Left cardiac atrium (tissue), 4 donors: ENCODE measurements at regions not wholly inside any gene's neighbourhood (a gene's known extent, or its start where the extent isn't known, plus 50 kb on each side); places are given as distances from the start of the nearest gene placed in this dataset.
"Not testable (repeated sequence)": the region's sequence is repeated elsewhere in the genome, so short reads cannot be mapped to it uniquely, and the experiment has no call there.

Experiments
- ATAC-seq, 2 donors: fragments of 200-7000 bp; cut with Tn5 transposase; one replicate each; pipeline ENCODE4 v1.9.1; 2020; ENCODE audit warnings: mild to moderate bottlenecking in 2 of 2, moderate library complexity in 2 of 2
- DNase-seq: peaks from one replicate; pipeline ENCODE4 v3.0.0-alpha.2; 2020
- intact Hi-C, 2 donors: fragments of 100-400 bp; cut with DNase I; formaldehyde crosslinking; loops; one replicate each; pipeline versions ENCODE4 v1.14.1 to v1.15.1; 2022 to 2023
- donor health status: DM: no; HTN: yes; CAD: no.
- donor health status: DM: no; HTN: yes; CAD: no; lungs with severe emphysema.
- donor health status: DM: yes; HTN: yes; CAD: no.
- donor health status: Dilated cardiomyopathy.

DNA sequence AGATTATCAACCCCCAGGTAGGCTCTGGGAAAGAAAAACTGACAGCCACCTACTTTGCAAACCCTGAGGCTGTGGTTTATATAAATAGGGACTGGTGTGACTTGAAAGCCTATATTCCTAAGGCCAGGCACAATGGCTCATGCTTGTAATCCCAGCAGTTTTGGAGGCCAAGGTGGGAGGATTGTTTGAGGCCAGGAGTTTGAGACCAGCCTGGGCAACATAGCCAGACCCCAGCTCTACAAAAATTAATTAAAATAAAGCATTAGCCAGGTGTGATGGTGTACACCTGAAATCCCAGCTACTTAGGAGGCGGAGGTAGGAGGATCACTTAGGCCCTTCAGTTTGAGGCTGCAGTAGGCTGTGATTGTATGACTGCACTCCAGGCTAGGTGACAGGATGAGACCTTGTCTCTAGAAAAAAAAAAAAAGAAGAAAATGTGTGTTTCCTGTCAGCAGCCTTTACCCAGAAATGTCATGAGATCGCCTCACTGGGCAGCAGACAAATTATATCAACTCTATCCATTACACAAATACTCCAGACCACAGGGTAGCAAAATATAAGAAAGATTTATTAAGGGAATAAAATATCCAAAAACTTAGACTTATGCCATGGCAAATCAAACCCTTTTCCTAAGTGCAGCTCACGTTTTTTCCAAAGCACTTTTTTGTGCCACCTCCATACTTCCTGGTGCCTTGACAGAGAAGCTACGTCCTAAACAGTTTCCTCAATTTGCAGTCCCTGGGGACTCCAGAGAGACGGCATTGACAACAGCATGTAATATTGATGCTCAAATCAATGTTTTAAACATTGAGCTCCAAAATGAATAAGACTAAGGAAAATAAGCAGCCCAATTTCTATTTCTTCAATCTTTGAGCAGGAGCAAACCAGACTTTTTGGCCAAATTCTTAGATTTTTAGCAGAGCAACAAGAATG, 190.8 kb upstream of the NDUFV2 start:
- ATAC-seq (no peak), DNase-seq (no peak)
- intact Hi-C loops = no loop called here

DNA sequence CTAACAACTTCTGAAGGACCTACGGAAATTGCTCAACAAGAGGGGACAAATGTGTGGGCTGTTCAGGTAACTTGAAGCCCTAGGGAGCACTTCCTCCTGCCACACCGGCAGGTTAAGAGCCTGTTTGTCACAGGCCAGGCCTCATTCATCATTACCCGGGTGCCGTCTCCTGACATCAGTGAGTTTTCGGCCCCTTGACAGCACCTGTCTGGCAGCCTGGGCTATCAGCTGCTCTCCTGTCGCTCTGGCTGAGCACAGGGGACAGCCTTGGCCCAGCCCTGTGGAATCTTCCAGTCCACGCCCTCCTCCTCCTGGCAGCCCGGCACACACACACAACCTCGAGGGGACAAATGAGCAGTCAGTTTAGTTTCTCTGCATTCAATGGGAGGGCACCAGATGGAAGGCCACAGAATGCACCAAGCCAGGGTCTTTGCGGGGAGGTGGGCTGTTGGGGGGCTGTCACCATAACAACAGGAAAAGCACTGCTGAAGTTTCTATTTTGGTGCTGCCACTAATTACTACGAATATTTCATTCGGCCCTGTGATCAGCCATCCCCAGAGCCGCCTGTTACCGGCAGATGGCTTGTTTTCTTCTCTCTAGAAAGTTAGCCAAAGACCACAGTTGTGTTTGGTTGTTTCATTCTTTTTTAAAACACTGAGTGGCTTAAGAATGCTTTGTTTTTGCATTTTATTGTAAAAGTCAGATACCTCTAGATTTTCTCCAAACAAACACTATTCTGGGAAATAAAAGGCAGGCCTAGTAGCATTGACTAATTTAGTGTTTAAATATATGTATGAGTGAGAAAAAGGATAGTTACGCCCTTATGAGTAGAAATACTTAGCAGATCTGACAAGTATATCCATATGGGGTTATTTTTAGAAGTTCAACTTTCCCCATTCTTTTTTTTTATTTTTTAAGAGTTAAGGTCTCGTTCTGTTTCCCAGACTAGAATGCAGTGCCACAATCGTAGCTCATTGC, 189.9 kb upstream of the NDUFV2 start:
- ATAC-seq = no peak
- no peak for DNase-seq
- intact Hi-C loops = no loop called here

DNA sequence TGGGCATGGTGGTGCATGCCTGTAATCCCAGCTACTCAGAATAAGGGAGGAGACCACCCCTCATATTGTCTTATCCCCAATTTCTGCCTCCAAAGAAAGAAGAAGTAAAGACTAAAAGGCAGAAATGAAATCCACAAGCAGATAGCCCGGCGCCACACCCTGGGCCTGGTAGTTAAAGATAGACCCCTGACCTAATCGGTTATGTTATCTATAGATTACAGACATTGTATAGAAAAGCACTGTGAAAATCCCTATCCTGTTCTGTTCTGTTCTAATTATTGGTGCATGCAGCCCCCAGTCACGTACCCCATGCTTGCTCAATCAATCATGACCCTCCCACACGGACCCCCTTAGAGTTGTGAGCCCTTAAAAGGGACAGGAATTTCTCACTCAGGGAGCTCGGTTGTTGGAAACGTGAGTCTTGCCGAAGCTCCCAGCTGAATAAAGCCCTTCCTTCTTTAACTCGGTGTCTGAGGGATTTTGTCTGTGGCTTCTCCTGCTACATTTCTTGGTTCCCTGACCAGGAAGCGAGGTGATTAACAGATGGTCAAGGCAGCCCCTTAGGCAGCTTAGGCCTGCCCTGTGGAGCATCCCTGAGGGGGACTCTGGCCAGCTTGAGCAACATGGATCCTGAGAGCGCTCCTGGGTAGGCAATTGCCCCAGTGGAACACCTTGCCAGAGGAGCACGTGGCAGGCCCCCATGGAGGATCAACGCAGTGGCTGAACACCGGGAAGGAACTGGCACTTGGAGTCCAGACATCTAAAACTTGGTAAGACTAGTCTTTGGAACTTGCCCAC, 188.7 kb upstream of the NDUFV2 start:
- intact Hi-C loops, ATAC-seq, DNase-seq: not testable (repeated sequence)

DNA sequence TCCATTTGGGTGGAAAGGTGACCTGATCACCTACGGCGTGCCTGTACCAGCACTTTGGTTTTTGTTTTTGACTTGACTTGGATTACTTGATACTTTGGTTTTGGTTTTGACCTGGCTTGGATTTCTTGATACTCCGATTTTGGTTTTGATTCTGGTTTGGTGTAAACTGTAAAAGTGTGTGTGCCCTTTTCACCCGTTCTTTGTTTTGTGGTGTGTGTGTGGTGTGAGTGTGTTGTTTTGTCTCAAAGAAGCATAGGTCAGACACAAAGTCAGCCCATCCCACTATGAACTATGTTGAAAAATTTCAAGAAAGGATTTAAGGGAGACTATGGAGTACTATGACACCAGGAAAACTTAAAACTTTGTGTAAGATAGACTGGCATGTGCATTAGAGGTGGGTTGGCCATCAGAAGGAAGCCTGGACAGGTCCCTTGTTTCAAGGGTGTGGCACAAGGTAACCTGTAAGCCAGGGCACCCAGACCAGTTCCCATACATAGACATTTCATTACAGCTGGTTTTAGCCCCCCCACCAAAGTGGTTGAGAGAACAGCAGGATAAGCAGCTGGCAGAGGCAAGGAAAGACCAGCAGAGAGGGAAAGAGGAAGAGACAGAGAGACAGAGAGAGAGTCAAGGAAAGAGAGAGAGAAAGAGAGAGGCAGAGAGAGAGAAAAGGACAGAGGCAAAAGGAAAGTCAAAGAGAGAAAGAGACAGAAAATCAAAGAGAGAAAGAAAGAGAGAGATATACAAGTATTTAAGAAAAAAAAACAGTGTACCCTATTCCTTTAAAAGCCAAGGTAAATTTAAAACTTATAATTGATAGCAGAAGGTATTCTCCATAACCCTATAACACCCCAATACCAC, 187.9 kb upstream of the NDUFV2 start:
- DNase-seq, intact Hi-C loops, ATAC-seq: not testable (repeated sequence)

DNA sequence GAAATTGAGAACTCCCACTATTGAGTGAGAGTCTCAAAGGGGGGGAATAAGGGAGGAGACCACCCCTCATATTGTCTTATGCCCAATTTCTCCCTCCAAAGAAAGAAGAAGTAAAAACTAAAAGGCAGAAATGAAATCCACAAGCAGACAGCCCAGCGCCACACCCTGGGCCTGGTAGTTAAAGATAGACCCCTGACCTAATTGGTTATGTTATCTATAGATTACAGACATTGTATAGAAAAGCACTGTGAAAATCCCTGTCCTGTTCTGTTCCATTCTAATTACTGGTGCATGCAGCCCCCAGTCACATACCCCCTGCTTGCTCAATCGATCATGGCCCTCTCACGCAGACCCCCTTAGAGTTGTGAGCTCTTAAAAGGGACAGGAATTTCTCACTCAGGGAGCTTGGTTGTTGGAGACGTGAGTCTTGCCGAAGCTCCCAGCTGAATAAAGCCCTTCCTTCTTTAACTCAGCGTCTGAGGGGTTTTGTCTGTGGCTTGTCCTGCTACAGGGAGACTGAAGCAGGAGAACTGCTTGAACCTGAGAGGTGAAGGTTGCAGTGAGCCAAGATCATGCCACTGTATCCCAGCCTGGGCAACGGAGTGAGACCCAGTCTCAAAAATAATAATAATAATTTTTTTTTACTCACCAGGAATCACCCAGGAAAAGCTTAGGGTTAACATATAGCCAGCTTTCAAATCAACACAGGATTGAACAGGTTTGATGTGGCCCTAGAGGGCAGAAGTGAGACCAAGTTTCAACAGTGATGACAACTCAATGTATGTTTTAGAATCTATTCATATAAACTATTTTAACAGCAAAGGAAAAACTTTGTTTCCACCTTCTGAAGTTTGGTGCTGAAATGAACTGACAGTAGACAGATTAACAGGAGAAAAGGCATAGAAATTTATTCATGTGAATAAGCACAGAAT, 181.4 kb upstream of the NDUFV2 start:
- intact Hi-C loops, ATAC-seq, DNase-seq: not testable (repeated sequence)

DNA sequence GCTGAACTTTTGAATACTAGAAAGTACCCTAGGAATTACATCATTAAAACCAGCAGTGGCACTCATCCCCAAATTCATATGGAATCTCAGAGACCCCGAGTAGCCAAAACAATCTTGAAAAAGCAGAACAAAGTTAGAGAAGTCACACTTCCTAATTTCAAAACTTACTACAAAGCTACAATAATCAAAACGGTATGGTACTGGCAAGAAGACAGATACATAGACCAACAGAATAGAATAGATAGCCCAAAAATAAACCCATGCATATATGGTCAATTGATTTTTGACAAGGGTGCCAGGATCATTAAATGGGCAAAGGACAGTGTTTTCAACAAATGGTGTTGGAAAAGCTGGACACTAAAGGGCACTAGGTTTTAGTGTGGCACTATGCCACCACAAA, 176.0 kb upstream of the NDUFV2 start:
- DNase-seq (no peak), ATAC-seq (no peak)
- intact Hi-C loops = no loop called here

DNA sequence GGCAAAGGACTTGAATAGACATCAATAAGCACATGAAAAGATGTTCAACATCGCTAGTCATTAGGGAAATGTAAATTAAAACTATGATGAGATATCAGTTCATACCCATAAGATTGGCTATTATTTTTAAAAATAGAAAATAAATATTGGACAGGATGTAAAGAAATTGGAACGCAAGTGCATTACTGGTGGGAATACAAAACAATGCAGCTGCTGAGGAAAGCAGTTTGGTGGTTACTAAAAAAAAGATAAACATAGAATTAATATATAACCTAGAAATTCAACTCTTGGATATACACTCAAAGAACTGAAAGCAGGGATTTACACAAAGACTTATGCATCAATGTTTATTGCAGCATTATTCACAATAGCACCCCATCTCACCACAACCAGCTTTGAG, 174.5 kb upstream of the NDUFV2 start:
- intact Hi-C loops = no loop called here
- ATAC-seq = no peak
- no peak for DNase-seq

DNA sequence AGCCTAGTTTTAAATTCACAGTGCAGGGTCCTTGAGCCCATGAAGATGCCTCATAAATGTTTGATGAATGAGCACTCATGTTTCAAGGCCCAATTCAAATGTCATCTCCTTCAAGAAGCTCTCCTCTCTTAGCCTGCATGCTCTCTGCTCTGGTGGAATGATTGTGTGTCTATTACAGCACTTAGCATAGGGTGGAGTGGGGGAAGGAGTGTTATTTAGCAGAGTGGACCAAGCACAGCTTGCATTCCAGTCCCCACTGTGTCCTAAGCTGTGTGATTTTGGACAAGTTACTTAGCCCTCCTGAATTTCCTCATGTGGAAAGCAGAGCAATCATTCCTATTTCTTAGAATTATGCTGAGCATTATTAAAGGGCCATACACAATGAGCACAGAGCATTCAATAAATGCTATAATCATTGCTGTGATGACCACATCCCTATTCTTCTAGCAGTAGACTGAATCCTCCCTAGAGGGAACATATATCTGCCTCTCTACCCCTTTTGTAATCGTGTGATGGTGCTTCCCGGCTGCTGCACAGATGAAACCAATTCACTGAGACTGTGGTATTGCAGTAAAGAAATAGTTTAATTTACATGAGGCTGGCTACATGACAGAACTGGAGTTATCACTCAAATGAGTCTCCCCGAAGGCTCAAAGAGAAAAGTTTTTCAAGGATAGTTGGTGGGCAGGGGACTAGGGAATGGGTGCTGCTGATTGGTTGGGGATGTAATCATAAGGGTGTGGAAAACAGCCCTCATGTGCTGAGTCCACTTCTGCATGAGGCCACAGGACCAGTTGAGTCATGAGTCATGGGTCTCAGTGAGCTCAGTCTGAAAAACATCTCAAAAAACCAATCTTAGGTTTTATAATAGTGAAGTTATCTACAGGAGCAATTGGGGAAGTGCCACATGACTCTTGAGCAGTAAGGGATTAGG, 173.4 kb upstream of the NDUFV2 start:
- ATAC-seq = no peak
- no peak for DNase-seq
- intact Hi-C loops = no loop called here

DNA sequence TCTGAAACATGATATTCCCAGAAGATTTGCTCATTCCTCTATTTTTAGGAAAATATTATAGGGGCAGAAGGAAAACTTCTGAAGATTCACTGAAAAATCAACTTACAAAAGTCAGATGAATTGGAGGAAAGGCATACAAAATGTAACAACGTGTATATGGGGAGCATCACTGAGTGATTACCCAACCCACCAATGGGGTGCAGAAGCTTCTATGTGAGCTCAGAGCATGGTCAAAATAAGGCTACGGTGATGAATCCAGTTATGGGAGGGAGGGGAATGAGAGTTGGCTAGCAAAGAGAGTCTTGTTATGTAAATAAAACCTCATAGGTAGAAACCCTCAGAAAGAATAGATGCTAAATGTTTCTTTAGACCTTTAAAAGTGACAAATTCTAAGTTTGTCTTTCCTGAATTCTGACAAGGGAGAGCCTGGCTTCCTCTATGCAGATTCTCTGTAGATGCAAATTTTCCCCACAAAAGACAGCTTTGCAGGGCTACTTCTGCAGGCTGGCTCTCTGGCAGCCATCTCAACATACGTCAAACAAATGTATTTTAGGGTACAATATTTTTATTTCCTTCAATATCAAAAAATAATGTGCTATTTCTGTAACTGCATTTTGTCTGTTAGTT, 171.4 kb upstream of the NDUFV2 start:
- ATAC-seq (no peak), DNase-seq (no peak)
- intact Hi-C loops = no loop called here

DNA sequence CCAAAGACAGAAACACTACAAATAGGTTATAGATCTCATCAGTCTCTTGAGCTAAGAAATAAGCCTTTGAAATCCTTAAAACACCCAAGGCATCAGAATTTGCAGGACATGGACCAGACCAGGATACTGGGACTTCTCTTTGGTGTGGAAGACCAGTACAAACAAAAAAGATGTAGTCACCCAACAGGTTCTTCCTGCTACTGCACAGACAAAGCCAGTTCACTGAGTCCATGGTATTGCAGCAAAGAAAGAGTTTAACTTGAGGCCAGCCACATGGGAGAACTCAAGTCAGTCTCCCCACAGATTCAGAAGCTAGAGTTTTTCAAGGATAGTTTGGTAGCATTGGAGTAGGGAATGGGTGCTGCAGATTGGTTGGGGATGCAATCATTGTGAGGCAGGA, 169.6 kb upstream of the NDUFV2 start:
- no peak for ATAC-seq
- intact Hi-C loops = no loop called here
- DNase-seq = no peak

DNA sequence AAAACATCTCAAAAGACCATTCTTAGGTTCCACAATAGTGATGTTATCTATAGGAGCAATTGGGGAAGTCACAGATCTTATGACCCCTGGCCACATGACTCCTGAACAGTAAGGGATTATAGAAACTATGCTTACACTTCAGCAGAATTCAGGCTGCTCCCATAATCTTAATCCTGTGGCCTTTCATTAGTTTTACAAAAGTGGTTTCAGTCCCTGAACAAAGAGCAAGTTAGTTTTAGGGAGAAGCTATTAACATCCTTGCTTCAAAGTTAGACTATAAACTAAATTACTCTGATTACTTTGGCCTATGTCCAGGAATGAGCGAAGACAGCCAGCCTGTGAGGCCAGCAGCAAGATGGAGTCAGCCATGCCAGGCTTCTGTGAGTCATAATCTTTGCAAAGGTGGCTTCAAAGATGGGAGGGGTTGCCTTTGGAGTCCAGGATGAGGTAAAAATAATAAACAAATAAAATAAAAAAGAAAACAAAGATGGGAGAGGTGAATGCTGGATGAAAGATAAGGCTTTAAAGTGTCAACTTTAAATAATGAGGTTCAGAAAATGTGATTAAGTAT, 168.7 kb upstream of the NDUFV2 start:
- ATAC-seq = no peak
- DNase-seq = no peak

DNA sequence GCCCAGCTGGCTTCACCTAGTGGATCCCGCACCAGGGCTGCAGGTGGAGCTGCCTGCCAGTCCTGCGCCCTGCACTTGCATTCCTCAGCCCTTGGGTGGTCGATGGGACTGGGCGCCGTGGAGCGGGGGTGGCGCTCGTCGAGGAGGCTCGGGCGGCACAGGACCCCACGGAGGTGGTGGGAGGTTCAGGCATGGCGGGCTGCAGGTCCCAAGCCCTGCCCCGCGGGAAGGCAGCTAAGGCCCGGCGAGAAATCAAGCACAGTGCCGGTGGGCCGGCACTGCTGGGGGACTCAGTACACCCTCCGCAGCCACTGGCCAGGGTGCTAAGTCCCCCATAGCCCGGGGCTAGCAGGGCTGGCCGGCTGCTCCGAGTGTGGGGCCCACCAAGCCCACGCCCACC, 167.2 kb upstream of the NDUFV2 start:
- intact Hi-C loops, ATAC-seq, DNase-seq: not testable (repeated sequence)

More for the DNA sequence above, 168.7 kb upstream of the NDUFV2 start:
- intact Hi-C loops = no loop called here

DNA sequence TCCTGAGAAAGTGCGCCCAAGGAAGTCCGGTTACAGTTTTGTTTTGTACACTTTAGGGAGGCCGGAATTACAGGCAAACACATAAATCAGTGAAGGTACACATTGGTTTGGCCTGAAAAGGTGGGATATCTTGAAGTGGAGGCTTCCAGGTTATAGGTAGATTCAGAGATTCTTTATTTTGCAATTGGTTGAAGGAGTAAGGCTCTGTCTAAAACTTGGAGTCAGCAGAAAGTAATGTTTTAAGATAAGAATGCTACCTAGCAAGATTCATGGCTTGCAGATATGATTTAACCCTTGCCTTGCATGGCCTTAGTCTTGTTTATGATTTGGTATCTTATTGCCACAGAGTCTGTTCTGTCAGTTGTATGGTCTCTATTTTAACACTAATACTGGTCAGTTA, 165.9 kb upstream of the NDUFV2 start:
- DNase-seq = no peak
- ATAC-seq = no peak
- intact Hi-C loops = no loop called here

DNA sequence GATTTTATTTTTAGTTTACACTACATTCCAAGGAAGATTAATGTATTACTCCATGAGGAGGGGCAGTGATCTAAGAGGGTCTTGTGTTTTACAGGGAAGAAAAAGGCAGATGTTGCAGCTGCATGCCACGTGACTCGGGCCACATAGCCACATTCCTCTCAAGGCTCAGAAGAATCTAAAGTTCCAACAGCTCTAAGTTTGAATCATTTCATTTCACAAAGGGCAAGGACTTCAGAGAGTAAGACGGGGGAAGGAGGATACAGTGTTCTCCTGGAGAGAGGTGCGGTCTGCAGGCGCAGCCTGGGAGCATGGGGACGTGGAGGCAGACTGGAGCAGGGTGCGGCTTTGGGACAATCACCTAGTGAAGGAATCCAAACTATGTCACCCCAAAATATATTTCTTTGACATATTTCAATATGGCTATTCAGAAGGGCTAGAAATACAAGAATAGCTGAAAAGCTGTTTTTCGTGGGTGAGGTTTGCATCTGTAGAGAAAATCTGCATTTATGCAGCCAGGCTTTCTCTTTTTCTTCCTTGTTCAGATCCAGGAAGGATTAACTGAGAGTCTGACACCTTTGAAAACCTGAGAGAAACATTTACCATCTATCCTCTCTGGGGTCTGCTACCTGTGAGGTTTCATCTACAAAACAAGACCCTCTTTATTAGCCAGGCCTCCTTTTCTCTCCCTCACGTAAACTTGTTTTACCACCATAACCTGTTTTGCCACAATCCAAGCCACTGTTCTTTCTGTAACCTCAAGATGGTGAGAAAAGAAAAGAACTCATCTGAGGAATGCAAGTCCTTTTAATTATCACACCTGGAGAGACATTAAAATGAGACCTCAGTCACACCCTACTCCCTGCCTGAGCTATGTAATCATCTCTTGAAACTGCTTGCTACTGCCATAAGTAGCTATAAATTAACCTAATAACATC, 165.1 kb upstream of the NDUFV2 start:
- intact Hi-C loops = no loop called here
- no peak for DNase-seq
- ATAC-seq = no peak
